ENCODE measurements at regions not wholly inside any gene's neighbourhood (a gene's known extent, or its start where the extent isn't known, plus 50 kb on each side); places are given as distances from the start of the nearest gene placed in this dataset.

DNA sequence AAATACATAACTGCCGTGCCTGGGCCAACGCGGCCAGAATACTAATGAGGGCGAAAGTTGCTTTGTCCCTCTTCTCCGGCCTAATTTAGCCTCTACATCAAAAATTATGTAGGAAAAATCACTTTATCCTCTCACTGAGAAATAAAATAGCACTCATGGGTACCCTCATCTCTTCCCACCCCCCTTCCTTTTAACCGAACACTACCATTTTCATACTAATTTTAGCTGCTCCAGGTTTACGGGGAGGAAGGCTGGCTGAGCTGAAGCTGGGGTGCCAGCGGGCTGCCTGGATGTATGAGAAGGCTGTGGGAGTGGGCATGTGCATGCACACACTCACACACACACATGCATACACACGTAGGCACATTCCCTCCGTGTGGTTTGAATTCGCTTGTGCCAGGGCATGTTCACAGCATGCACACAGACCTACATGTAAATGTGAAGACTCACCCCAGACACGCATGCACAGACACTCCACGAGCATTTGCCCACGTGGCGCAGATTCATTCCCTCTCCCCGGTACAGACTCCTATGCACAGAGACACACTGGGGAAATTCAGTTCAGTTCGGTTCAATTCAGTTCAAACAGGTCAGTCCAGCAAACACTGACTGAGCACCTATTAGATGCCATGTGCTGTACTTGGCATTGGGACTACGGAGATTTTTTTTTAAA lies 145.1 kb downstream of the MRM1 start:
- Mint-ChIP-seq H3K36me3 (no peaks in the 10 kb centered on the region), H3K27me3 (peaks cover 24% of the 10 kb centered on the region in 2 donors), H3K4me3 (no peak overlapping the region), H3K4me1 (no peaks in the 10 kb centered on the region), H3K9me3 (no peaks in the 10 kb centered on the region), H3K27ac (no peak overlapping the region)
- ATAC-seq (replicated peaks), result no peak
- DNase-seq, result no peak

DNA sequence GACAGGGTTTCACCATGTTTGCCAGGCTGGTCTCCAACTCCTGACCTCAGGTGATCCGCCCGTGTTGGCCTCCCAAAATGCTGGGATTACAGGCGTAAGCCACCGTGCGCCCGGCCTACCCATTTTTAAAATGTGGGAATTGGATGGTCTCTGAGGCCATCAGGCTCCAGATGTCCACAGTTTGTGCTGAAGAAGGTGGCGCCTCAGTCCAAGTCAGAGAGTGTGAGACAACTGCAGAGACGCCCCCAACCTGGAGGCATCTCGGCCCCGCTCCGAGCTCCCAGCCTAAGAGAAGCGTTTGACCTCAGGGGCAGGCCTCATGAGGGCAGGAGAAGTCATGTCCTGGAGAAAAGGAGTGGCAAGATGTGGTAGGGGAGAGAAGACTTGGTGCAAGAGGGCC lies 146.5 kb downstream of the MRM1 start:
- Mint-ChIP-seq H3K27ac (no peak overlapping the region), H3K27me3 (peaks cover 18 to 25% of the 10 kb centered on the region in 2 donors), H3K36me3 (no peaks in the 10 kb centered on the region), H3K9me3 (no peaks in the 10 kb centered on the region), H3K4me3 (no peak overlapping the region), H3K4me1 (no peaks in the 10 kb centered on the region)
- DNase-seq (no peak), ATAC-seq (replicated peaks) (no peak)

DNA sequence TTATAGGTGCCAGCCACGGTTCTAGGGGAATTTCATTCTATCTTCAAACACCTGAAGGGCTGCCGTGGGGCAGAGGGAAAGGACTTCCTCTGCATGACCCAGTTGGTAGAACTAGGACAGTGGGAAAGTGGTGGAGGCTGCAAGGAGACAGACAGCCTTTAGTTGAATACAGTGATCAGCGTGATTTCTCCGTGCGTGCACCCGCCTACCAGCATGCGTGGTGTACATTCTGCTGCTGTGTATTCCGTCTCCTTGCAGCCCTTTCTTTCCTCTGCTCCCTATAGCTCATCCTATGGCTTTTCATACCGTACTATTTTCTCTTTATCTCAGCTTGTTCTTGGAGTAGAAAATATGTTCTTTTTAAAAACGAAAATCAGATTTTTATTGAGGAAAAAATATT lies 146.9 kb downstream of the MRM1 start:
- DNase-seq (no peak), ATAC-seq (replicated peaks) (no peak)
- Mint-ChIP-seq H3K4me1 (no peaks in the 10 kb centered on the region), H3K27ac (no peak overlapping the region), H3K9me3 (no peaks in the 10 kb centered on the region), H3K27me3 (peaks cover 18 to 30% of the 10 kb centered on the region in 2 donors), H3K4me3 (no peak overlapping the region), H3K36me3 (no peaks in the 10 kb centered on the region)

DNA sequence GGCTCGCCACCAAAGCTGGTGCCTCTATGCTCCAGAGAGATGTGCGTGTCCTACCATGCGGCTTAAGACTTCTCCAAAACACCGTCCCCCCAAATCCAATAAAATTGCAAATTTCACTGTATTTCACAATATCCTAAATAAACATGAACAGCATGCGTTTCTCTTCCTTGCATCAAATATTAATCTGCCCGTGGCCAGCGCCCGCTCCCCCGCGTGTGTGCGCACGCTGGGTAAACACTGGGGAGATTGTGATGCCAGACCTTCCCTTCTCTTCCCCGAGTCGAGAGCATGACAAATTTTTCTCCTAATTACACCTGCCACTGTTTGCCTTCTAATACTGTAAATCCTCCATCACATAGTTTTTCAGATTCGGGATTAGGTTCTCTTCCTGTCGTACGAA lies 148.1 kb downstream of the MRM1 start:
- Mint-ChIP-seq H3K4me3 (no peak overlapping the region), H3K27ac (no peak overlapping the region), H3K9me3 (no peaks in the 10 kb centered on the region), H3K36me3 (no peaks in the 10 kb centered on the region), H3K4me1 (no peaks in the 10 kb centered on the region), H3K27me3 (peaks cover 23 to 40% of the 10 kb centered on the region in 2 donors)
- DNase-seq (no peak), ATAC-seq (replicated peaks) (no peak)

DNA sequence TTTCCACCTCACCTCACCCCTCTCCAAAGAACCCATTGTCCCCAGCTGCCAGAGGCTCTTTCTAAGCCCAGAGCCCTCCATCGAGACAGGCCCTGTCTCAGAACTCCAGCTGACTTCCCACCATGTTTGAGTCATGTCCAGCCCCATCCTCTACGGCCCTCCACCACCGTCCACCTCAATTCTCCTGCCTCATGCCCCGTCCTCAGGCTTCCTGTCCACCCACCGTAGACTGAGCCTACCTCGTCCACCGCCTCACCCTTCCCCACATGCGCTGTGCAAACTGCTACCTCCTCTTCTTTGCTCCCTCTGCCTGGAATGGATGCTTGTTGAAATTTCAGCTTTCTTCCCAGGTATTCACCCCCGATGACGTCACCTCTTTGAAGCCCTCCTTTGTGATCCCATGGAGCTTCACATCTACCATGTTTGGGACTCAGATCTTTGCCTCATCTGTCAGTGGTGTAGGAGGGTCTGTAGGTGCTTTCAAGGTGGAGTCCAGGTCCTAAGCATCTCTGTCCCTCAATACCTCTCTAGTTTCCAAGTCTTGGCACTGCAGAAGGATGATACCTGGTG lies 149.0 kb downstream of the MRM1 start:
- H3K4me3 Mint-ChIP-seq, result no peak overlapping the region
- ATAC-seq (replicated peaks), result no peak
- no peaks in the 10 kb centered on the region for H3K36me3 Mint-ChIP-seq
- no peaks in the 10 kb centered on the region for H3K9me3 Mint-ChIP-seq
- no peaks in the 10 kb centered on the region for H3K4me1 Mint-ChIP-seq
- DNase-seq, result no peak
- H3K27me3 Mint-ChIP-seq, result peaks cover 28 to 47% of the 10 kb centered on the region in 2 donors
- no peak overlapping the region for H3K27ac Mint-ChIP-seq

DNA sequence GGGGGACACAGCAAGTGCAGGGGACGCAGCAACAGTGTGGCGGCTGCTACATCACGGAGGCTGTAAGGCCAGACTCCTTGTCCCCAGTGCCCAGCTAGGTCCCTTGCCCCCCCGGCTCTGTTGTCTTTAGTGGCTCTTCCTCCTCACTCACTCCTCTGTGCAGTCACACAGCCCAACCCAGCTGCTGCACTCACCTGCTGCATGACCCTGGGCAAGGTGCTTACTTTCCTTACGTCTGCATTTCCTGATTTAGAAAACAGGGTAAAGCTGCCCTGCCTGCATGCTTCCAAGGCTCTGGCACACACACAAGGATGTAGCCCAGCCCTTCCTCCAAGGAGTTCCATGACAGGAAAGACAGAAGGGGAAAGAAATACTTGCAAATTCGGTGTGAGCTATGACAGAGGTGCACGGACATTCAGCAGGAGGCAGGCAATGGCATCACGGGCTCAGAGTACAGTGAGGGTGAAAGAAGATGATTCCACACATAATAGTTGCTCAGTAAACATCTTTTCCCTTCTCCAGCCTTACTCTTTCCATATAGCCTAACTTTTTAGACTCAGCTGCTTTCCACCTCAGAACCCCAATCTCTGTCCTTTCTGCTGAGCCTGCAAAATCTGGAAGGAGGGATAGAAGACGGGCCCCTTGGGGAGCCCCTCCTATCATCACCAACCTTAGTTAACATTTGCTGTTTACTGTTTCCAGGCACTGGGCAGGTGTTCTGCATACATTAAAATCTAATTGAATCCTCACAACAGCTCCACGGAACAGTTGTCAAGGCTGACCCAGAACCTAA lies 150.9 kb downstream of the MRM1 start:
- DNase-seq (no peak), ATAC-seq (replicated peaks) (no peak)
- H3K9me3 Mint-ChIP-seq, result no peaks in the 10 kb centered on the region
- no peaks in the 10 kb centered on the region for H3K36me3 Mint-ChIP-seq
- no peak overlapping the region for H3K27ac Mint-ChIP-seq
- H3K4me1 Mint-ChIP-seq, result no peaks in the 10 kb centered on the region
- no peak overlapping the region for H3K4me3 Mint-ChIP-seq
- peaks cover 37 to 54% of the 10 kb centered on the region in 2 donors for H3K27me3 Mint-ChIP-seq

DNA sequence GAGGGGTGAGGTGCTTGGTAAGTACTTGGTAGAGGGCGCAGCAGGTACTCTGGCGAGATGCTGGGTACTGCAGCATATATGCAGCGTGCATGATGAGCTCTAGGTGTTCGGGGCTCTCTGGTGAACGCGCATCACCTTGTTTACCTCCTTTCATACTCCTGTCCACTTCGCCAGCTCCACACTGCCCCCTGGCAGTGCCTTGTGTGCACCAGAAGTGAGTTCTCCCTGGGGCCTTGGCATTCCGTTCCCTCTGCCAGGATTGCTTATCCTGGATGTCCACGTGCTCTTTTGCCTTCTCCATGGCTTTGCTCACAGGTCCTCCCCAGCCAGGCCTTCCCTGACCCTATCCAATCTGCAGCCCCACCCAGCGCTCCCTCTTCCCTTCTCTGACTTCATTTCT lies 154.2 kb downstream of the MRM1 start:
- Mint-ChIP-seq H3K4me1 (no peaks in the 10 kb centered on the region), H3K9me3 (no peaks in the 10 kb centered on the region), H3K27ac (no peak overlapping the region), H3K27me3 (peaks cover 21 to 41% of the 10 kb centered on the region in 2 donors), H3K36me3 (no peaks in the 10 kb centered on the region), H3K4me3 (no peak overlapping the region)
- DNase-seq (no peak), ATAC-seq (replicated peaks) (no peak)

DNA sequence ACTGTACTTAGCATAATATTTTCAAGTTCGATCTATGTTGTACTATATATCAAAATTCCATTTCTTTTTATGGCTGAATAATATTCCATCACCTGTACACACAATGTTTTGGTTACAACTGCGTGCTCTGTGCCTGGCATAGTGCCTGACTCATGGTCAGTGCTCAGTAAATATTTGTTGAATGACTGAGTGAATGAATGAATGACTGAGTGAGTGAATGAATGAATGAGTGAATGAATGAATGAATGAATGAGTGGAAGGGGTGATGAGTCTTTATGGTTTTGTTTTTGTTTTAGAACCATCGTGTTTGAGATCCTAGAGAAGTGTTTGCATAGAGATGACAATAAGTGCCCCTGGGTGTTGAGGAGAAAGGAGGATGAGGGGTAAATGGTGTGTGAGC lies 155.3 kb downstream of the MRM1 start:
- Mint-ChIP-seq H3K36me3 (no peaks in the 10 kb centered on the region), H3K4me3 (no peak overlapping the region), H3K27me3 (peaks cover 19 to 39% of the 10 kb centered on the region in 2 donors), H3K4me1 (no peaks in the 10 kb centered on the region), H3K9me3 (peaks cover 2 to 7% of the 10 kb centered on the region in 2 donors), H3K27ac (no peak overlapping the region)
- DNase-seq (no peak), ATAC-seq (replicated peaks) (no peak)

DNA sequence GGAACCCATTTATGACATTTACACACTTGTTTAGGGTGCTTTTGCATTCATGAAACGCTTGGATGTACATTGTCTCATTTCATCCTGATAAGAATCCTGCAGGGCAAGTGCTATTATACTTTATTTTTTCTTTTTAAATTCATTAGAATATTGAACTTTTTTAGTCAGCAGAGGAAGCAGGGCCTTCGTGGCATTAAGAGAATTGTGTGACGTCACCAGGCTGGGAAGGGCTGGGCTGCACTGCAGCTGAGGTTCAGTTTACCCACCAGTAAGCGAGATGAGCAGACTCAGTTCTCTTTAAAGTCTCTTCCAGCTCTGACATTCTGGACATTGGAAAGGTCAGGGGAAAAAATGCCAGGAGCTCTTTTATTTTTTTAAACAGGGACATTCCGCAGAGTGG lies 159.0 kb downstream of the MRM1 start:
- no peak for DNase-seq
- ATAC-seq (replicated peaks), result no peak
- H3K4me3 Mint-ChIP-seq, result no peak overlapping the region
- H3K36me3 Mint-ChIP-seq, result no peaks in the 10 kb centered on the region
- peaks cover 3 to 10% of the 10 kb centered on the region in 2 donors for H3K4me1 Mint-ChIP-seq
- H3K27me3 Mint-ChIP-seq, result peaks cover 7 to 8% of the 10 kb centered on the region in 2 donors
- no peak overlapping the region for H3K27ac Mint-ChIP-seq
- peaks cover 2 to 7% of the 10 kb centered on the region in 2 donors for H3K9me3 Mint-ChIP-seq

DNA sequence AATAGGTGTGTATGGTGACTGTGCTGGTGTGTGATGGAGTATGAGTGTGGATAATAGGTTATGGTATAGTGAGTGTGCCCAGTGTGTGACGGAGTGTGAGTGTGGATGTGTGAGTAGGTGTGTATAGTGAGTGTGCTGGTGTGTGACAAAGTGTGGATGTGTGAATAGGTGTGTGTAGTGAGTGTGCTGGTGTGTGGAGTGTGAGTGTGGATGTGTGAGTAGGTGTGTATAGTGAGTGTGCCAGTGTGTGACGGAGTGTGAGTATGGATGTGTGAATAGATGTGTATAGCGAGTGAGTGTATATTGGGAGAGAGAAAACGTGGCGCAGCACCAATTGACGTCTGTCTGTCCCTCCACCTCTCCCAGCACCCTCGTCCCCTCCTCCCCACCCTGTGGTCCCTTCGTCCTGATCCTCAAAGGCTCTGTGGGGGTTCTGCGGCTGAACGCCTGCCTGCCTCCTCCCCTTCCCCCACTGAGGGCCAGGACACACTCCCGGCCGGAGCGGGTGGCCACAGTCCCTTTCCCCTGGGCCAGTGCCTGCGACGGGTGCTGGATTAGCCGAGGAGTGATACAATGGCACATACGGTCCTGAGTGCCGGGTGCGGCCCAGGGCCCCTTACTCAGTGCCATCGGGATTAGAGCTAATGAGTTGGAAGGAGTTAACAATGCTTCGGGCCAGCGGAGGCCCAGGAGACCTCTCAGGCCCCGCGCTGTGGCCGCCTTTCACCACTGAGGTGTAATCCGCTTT lies 160.0 kb downstream of the MRM1 start:
- Mint-ChIP-seq H3K9me3 (peaks cover 2 to 7% of the 10 kb centered on the region in 2 donors), H3K27ac (no peak overlapping the region), H3K27me3 (peaks cover 0 to 6% of the 10 kb centered on the region in 2 donors), H3K36me3 (no peaks in the 10 kb centered on the region), H3K4me1 (peaks cover 3 to 10% of the 10 kb centered on the region in 2 donors), H3K4me3 (no peak overlapping the region)
- DNase-seq (no peak), ATAC-seq (replicated peaks) (no peak)

DNA sequence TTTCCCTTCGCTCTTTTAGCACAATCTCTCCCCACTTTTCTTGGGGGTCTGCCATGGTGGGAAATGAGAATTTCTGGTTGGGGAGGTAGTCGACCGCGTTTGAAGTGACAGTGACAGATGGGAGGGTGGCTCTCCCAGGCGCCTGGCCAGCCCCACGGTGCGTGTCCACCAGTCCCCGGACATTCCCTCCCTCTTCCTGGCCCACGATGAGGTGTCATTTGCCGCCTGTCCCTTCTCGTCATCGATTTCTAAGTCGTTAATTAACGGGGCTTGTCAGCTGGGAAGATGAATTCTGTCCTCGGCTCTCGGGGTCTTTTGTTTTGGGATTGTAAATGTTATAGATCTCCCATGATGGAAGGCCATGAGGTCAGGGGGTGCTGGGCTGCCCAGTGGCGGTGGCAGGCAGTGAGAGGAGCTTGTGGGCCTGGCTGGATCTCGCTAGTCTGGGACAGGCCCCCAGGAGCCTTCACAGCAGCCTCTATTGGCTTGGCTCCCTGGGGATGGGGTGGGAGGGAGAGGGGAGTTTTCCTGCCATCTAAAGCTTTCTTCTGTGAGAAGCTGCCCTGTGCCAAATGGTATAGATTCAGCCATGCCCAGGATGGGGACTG lies 164.2 kb downstream of the MRM1 start:
- Mint-ChIP-seq H3K9me3 (peaks cover 2 to 7% of the 10 kb centered on the region in 2 donors), H3K27me3 (peaks cover 20 to 21% of the 10 kb centered on the region in 2 donors), H3K4me1 (peaks cover 5 to 10% of the 10 kb centered on the region in 2 donors), H3K27ac (no peak overlapping the region), H3K36me3 (no peaks in the 10 kb centered on the region), H3K4me3 (no peak overlapping the region)
- ATAC-seq (replicated peaks) (no peak), DNase-seq (no peak)

DNA sequence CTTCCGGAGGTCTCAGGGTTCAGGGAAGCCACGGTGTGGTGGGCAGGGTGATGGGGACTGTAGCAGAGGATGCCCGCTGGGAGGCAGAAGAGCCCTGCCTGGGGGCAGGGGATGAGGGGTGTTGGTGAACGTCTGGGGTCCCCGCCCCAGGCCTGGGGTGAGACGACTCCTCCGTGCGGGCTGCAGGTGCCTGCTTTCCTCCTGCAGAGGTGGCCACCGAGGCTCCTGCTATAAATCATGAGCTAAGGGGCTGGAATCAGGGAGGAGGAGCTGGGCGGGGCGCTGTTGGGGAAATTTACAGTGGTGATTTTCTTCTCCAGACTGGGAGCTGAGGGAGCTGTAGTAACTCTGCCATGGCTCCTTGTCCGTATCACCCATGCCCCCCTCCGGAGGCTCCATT lies 167.0 kb downstream of the MRM1 start:
- H3K4me3 Mint-ChIP-seq, result no peak overlapping the region
- H3K9me3 Mint-ChIP-seq, result no peaks in the 10 kb centered on the region
- ATAC-seq (replicated peaks), result no peak
- no peak overlapping the region for H3K27ac Mint-ChIP-seq
- peaks cover 4 to 7% of the 10 kb centered on the region in 2 donors for H3K4me1 Mint-ChIP-seq
- peaks cover 20 to 32% of the 10 kb centered on the region in 2 donors for H3K27me3 Mint-ChIP-seq
- no peaks in the 10 kb centered on the region for H3K36me3 Mint-ChIP-seq
- DNase-seq, result no peak

DNA sequence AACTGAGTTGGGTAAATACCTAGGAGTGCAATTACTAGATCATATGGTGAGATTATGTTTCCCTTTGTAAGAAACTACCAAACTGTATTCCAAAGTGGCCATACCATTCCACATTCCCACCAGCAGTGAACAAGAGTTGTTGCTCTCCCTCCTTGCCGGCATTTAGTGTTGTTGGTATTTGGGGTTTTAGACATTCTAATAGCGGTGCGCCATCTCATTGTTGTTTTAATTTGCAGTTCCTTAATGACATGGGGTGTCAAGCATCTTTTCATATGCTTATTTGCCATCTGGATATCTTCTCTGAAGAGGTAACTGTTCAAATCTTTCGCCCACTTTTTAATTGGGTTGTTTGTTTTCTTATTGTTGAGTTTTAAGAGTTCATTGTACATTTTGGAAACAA lies 164.2 kb upstream of the LHX1 start:
- Mint-ChIP-seq H3K27me3 (peaks cover 30 to 59% of the 10 kb centered on the region in 2 donors), H3K9me3 (peaks cover 2 to 3% of the 10 kb centered on the region in 2 donors)
- ATAC-seq (replicated peaks), result no peak

DNA sequence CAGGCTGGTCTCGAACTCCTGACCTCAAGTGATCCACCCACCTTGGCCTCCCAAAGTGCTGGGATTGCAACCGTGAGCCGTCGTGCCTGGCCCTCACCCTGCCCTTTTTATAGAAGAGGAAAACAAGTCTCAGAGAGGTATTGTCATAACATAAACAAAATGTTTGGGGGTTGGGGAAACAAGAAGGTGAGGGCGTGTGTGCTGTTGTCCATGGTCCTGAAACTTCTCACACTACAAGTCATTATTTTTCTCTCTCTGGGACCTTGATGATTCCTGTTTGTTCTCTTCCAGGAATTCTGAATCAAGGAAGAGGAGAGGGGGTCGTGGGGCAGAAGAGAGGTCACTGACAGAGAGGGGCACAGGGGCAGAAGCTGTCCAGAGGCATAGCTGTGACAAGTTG lies 160.2 kb upstream of the LHX1 start:
- DNase-seq, result no peak
- no peak overlapping the region for H3K4me3 Mint-ChIP-seq
- peaks cover 54 to 79% of the 10 kb centered on the region in 2 donors for H3K27me3 Mint-ChIP-seq
- no peak overlapping the region for H3K27ac Mint-ChIP-seq
- ATAC-seq (replicated peaks), result no peak
- H3K9me3 Mint-ChIP-seq, result peaks cover 2 to 3% of the 10 kb centered on the region in 2 donors
- H3K36me3 Mint-ChIP-seq, result no peaks in the 10 kb centered on the region
- no peaks in the 10 kb centered on the region for H3K4me1 Mint-ChIP-seq

More for the DNA sequence above, 164.2 kb upstream of the LHX1 start:
- Mint-ChIP-seq H3K27ac (no peak overlapping the region), H3K4me3 (no peak overlapping the region), H3K36me3 (no peaks in the 10 kb centered on the region), H3K4me1 (peaks cover 0 to 4% of the 10 kb centered on the region in 2 donors)
- DNase-seq, result no peak

Measured in stimulated activated naive B cell treated with anti-CD40 and anti-IgM and Interleukin-4, amounts not matched to agents 10 μg/mL and 1 μg/mL and 100 μg/mL, for 72 hours (primary cell).